ENCODE measurements at regions not wholly inside any gene's neighbourhood (a gene's known extent, or its start where the extent isn't known, plus 50 kb on each side); places are given as distances from the start of the nearest gene placed in this dataset.

- H3K9me1 ChIP-seq (ENCODE audit: insufficient read depth, low read length), result no peaks in the 10 kb centered on the region
- H3K9me3 ChIP-seq (ENCODE audit: control insufficient read depth, insufficient read depth, low read length), result no peaks in the 10 kb centered on the region
- peaks cover 11% of the 10 kb centered on the region for H3K27me3 ChIP-seq (ENCODE audit: control insufficient read depth, insufficient read depth, low read length)
- H4K5ac ChIP-seq (ENCODE audit: low read depth, low read length), result no peak overlapping the region
- no peak overlapping the region for H2BK15ac ChIP-seq (ENCODE audit: low read depth, low read length)
- H4K8ac ChIP-seq (ENCODE audit: low read depth in 2 of 2, low read length in 2 of 2), result no peak overlapping the region
- no peak overlapping the region for H3K27ac ChIP-seq (ENCODE audit: insufficient read depth, low read length)
- dilution Hi-C loops (cut with HindIII; ENCODE audit: low sequenced_read_pairs, unreplicated experiment), result no loop called here
- DNase-seq (no peak), ATAC-seq (ENCODE audit: low read depth) (no peak)
- no peak overlapping the region for H3K4ac ChIP-seq (ENCODE audit: low read depth, low read length)
- no peak overlapping the region for H2AFZ ChIP-seq (replicated peaks; ENCODE audit: low read length, poor library complexity)
- no peak overlapping the region for H2BK5ac ChIP-seq (ENCODE audit: low read depth, low read length, poor library complexity, severe bottlenecking)
- intact Hi-C loops (cut with micrococcal nuclease), result no loop called here
- H3K9ac ChIP-seq (ENCODE audit: low read depth, low read length), result no peak overlapping the region
- H2AK5ac ChIP-seq (ENCODE audit: low read depth, low read length), result no peak overlapping the region
- no peaks in the 10 kb centered on the region for H4K20me1 ChIP-seq (ENCODE audit: insufficient read depth, low read length)
- H3K14ac ChIP-seq (replicated peaks; ENCODE audit: low read depth, low read length), result no peak overlapping the region
- H3K36me3 ChIP-seq (ENCODE audit: control insufficient read depth, insufficient read depth, low read length), result no peaks in the 10 kb centered on the region
- no peak overlapping the region for H3K4me2 ChIP-seq (ENCODE audit: low read depth, low read length)
- ChIA-PET POLR2A (ENCODE audit: unreplicated experiment) (no interaction called here), CTCF (no interaction called here)
- H3K23ac ChIP-seq (ENCODE audit: low read depth, low read length), result no peak overlapping the region
- no peak overlapping the region for H4K91ac ChIP-seq (ENCODE audit: insufficient read depth, low read depth, low read length)
- H2BK20ac ChIP-seq (ENCODE audit: low read depth, low read length), result no peak overlapping the region
- H2AK9ac ChIP-seq (replicated peaks; ENCODE audit: low read depth, low read length, poor library complexity), result peak overlapping the region; percentile 3
- no peaks in the 10 kb centered on the region for H3K79me1 ChIP-seq (ENCODE audit: low read depth in 1 of 2, low read length in 2 of 2)
- no peak overlapping the region for H2BK120ac ChIP-seq (ENCODE audit: low read depth, low read length)
- 93% methylated on average over 3 of the region's 14 CpGs; no CpG with 5 or more reads in 1 of the 2 experiments for WGBS, 2 experiments (ENCODE audit: extremely low coverage in 2 of 2, insufficient read length in 1 of 2)
- TF ChIP-seq CHD1 (IDR thresholded peaks at IDR 0.05; ENCODE audit: low read depth, low read length) (no peak), ELK1 (IDR thresholded peaks at IDR 0.05; ENCODE audit: borderline replicate concordance, low read depth, low read length) (no peak), FOS (IDR thresholded peaks at IDR 0.05; ENCODE audit: low read depth, low read length) (no peak), MAZ (IDR thresholded peaks at IDR 0.05; ENCODE audit: borderline replicate concordance, low read depth, low read length) (no peak), MXI1 (IDR thresholded peaks at IDR 0.05; ENCODE audit: borderline replicate concordance, low read depth, low read length) (no peak), BHLHE40 (IDR thresholded peaks at IDR 0.05; ENCODE audit: low read depth, low read length) (no peak), RAD21 (IDR thresholded peaks at IDR 0.05; ENCODE audit: low read length) (no peak), RFX5 (IDR thresholded peaks at IDR 0.05; ENCODE audit: low read depth, low read length) (no peak), POLR2A (IDR thresholded peaks at IDR 0.05; ENCODE audit: low read depth, low read length) (no peak), SMC3 (IDR thresholded peaks at IDR 0.05; ENCODE audit: low read depth, low read length) (no peak), RCOR1 (IDR thresholded peaks at IDR 0.05; ENCODE audit: insufficient replicate concordance, low read length) (no peak), MAFK (IDR thresholded peaks at IDR 0.05; ENCODE audit: low read depth, low read length) (no peak), USF2 (IDR thresholded peaks at IDR 0.05; ENCODE audit: low read depth, low read length) (no peak), CTCF (conservative IDR thresholded peaks at IDR 0.05; ENCODE audit: low read depth, low read length) (no peak), CEBPB (IDR thresholded peaks at IDR 0.05; ENCODE audit: low read depth, low read length) (no peak), NFE2L2 (IDR thresholded peaks at IDR 0.05; ENCODE audit: low read depth, low read length) (no peak)
- H3K4me3 ChIP-seq (ENCODE audit: insufficient read depth, low read depth, low read length), result no peak overlapping the region
- no peak overlapping the region for H3K18ac ChIP-seq (ENCODE audit: low read depth, low read length)
- no peaks in the 10 kb centered on the region for H3K4me1 ChIP-seq (ENCODE audit: control insufficient read depth, insufficient read depth, low read length)
- H3K56ac ChIP-seq (ENCODE audit: extremely low read depth, insufficient read depth, low read length), result no peak overlapping the region
- BruUV-seq (replicated peaks), result no TSS peak
- in situ Hi-C loops (cut with MboI; ENCODE audit: low sequenced_read_pairs), result no loop called here
Measured at GRCh38 chr18:22082408-22082807, 87.0 kb upstream of the GATA6 start.

Measured in IMR-90 (cell line).